Pancreas (tissue), 10 donors: ENCODE measurements at regions not wholly inside any gene's neighbourhood (a gene's known extent, or its start where the extent isn't known, plus 50 kb on each side); places are given as distances from the start of the nearest gene placed in this dataset.
"Not testable (repeated sequence)": the region's sequence is repeated elsewhere in the genome, so short reads cannot be mapped to it uniquely, and the experiment has no call there.

Experiments
- ATAC-seq, 4 donors: fragments of 200-7000 bp; cut with Tn5 transposase; one replicate each; pipeline versions ENCODE4 v1.8.0 to v1.9.1; 2020; ENCODE audit warnings: mild to moderate bottlenecking in 4 of 4, moderate library complexity in 4 of 4
- DNase-seq, 6 donors: peaks; one replicate each; pipeline ENCODE4 v3.0.0-alpha.2; 2020
- FAIRE-seq: peaks from 2 replicates; lab custom pipeline; 2012; peaks lifted over from hg19 to GRCh38; lab: Jason Lieb, UNC
- H3K27ac ChIP-seq, 4 donors: fragments of 200-600 bp; sonication (generic); 1 replicate in 3 of 4; 2 replicates in 1 of 4; pipeline versions ENCODE4 v1.5.0 to v1.8.0; 2020
- H3K27me3 ChIP-seq, 4 donors: fragments of 200-600 bp; one replicate each; pipeline ENCODE4 v1.8.0; 2021
- H3K36me3 ChIP-seq, 3 donors: fragments of 200-600 bp; sonication (generic) in 1 of 3; one replicate each; pipeline versions ENCODE4 v1.5.0 to v1.8.0; 2020 to 2021
- H3K4me1 ChIP-seq, 3 donors: fragments of 200-600 bp; one replicate each; pipeline ENCODE4 v1.8.0; 2021
- H3K4me3 ChIP-seq, 4 donors: fragments of 200-600 bp; sonication (generic) in 2 of 4; one replicate each; pipeline versions ENCODE4 v1.5.0 to v1.8.0; 2020 to 2021
- H3K9me3 ChIP-seq, 4 donors: fragments of 200-600 bp; one replicate each; pipeline ENCODE4 v1.8.0; 2021
- WGBS, 2 donors: extraction: QIAGEN DNeasy Blood & Tissue Kit; methylation state at CpG; one replicate each; pipeline ENCODE4 v1.1.7; 2013; 5-methylcytosine and 5-hydroxymethylcytosine counted together
- intact Hi-C, 3 donors: fragments of 100-400 bp; cut with DNase I; formaldehyde crosslinking; loops; one replicate each; pipeline versions ENCODE4 v1.11.1 to v1.14.2; 2022
- TF ChIP-seq, protein P1 (sequence below), 4 donors: fragments of 200-600 bp; sonication (generic) in 3 of 4; IDR thresholded peaks; one replicate each; pipeline versions ENCODE4 v1.5.0 to v1.8.0; 2021; ENCODE audit warnings: antibody characterized with exemption in 4 of 4
- donor health status: healthy with polysubstance abuse.
- donor health status: DM: no; HTN: no; CAD: no; lungs with moderate emphysema.
- donor health status: DM: no; HTN: no; CAD: no.
- donor health status: control.
- donor health status: control.
- donor health status: Bipolar disorder and iron deficiency.
- donor health status: DM: yes; HTN: yes; CAD: no.
- donor health status: DM: no; HTN: no; CAD: no.
- donor health status: DM: no; HTN: no; CAD: no.
- donor health status: DM: yes; HTN: yes; CAD: no.

DNA sequence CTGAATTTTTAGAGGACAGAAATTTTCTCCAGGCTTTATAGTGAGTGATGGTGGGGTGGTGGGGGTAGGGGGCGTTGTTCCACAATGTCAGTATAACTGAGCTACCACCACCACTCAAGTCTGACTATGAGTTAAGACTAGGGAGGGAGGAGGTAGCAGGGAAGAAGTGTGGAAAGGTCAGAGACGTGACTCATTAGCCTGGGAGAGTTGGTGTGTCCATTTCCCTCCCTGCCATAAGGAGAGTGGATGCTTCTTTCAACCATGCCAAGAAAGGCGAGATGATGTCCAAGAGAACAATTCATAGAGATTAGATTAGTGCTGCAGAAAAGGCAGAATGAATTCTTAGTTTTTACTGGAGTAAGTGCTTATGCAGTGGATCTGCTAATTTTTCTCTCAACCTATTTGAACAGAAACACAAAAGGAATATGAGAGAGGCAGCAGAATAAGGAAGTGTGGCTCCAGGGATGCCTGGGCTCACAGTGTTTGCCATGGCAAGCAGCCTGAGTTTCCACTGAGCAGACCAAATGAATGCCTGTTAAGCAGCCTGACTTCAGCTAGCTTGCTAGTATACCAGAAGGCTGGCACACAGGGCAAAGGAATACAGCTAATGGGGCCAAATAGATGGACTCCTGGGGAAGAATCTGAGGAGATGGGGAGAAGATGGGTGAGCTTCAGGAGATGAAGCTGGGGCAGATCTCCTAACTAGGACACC is 708.9 kb downstream of the NTRK3 start:
- Histone ChIP-seq H3K4me3 (no peak overlapping the region), H3K27ac (no peak overlapping the region), H3K4me1 (no peaks in the 10 kb centered on the region), H3K36me3 (no peaks in the 10 kb centered on the region), H3K27me3 (no peaks in the 10 kb centered on the region), H3K9me3 (no peaks in the 10 kb centered on the region)
- no peak for FAIRE-seq
- TF ChIP-seq, protein P1, sequence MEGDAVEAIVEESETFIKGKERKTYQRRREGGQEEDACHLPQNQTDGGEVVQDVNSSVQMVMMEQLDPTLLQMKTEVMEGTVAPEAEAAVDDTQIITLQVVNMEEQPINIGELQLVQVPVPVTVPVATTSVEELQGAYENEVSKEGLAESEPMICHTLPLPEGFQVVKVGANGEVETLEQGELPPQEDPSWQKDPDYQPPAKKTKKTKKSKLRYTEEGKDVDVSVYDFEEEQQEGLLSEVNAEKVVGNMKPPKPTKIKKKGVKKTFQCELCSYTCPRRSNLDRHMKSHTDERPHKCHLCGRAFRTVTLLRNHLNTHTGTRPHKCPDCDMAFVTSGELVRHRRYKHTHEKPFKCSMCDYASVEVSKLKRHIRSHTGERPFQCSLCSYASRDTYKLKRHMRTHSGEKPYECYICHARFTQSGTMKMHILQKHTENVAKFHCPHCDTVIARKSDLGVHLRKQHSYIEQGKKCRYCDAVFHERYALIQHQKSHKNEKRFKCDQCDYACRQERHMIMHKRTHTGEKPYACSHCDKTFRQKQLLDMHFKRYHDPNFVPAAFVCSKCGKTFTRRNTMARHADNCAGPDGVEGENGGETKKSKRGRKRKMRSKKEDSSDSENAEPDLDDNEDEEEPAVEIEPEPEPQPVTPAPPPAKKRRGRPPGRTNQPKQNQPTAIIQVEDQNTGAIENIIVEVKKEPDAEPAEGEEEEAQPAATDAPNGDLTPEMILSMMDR (IDR thresholded peaks at IDR 0.05), result no peak
- no peak for DNase-seq
- intact Hi-C loops, result no loop called here
- peak in 1 of 4 donors; percentile 35 for ATAC-seq
- 39 to 41% methylated on average over 3 of the region's 3 CpGs for WGBS, 2 donors

- Histone ChIP-seq H3K9me3 (no peaks in the 10 kb centered on the region), H3K27me3 (no peaks in the 10 kb centered on the region), H3K27ac (no peak overlapping the region), H3K36me3 (no peaks in the 10 kb centered on the region), H3K4me3 (no peak overlapping the region), H3K4me1 (no peaks in the 10 kb centered on the region)
- 7 to 38% methylated on average over 3 of the region's 3 CpGs for WGBS, 2 donors
- no peak for FAIRE-seq
- no peak for ATAC-seq
- intact Hi-C loops, result no loop called here
- TF ChIP-seq, protein P1 (IDR thresholded peaks at IDR 0.05), result no peak
- no peak for DNase-seq
Observed at GRCh38 chr15:87538327-87538834, 718.2 kb downstream of the NTRK3 start.

DNA sequence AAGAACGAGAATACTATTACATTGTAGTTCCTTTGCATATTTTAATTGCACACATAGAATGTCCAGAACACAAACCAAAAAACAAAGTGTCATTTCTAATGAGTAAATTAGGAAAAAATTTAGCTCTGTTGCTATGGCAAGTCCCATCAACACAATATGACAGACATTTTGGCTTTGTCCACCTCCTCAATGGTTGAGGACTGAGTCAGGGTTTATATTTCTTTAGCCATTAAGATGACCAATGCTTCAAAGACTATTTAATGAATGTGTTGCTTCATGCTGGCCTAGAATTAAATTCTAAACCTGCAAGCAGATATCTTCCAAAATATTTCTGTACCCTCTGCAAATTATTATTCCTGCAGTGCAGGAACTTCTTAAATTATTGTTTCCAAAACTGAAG is 719.2 kb downstream of the NTRK3 start:
- H3K36me3 ChIP-seq, result no peaks in the 10 kb centered on the region
- H3K4me1 ChIP-seq, result no peaks in the 10 kb centered on the region
- H3K27me3 ChIP-seq, result no peaks in the 10 kb centered on the region
- intact Hi-C loops, result no loop called here
- TF ChIP-seq, protein P1 (IDR thresholded peaks at IDR 0.05), result no peak
- FAIRE-seq, result no peak
- no peak overlapping the region for H3K27ac ChIP-seq
- no peaks in the 10 kb centered on the region for H3K9me3 ChIP-seq
- H3K4me3 ChIP-seq, result no peak overlapping the region
- DNase-seq, result no peak
- ATAC-seq, result no peak
- WGBS, 2 donors, result 35 to 40% methylated on average over 1 of the region's 1 CpG

DNA sequence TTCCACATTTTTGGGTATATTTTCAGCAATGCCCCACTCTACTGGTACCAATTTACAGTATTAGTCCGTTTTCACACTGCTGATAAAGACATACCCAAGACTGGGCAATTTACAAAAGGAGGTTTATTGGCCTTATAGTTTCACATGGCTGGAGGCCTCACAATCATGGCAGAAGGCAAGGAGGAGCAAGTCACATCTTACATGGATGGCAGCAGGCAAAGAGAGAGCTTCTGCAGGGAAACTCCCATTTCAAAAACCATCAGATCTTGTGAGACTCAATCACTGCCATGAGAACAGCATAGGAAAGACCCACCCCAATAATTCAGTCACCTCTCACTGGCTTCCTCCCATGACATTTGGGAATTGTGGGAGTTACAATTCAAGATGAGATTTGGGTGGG is 722.9 kb downstream of the NTRK3 start:
- H3K4me1 ChIP-seq, H3K9me3 ChIP-seq, ATAC-seq, FAIRE-seq, H3K27me3 ChIP-seq, intact Hi-C loops, H3K27ac ChIP-seq, DNase-seq, H3K36me3 ChIP-seq, H3K4me3 ChIP-seq: not testable (repeated sequence)
- WGBS, 2 donors, result 18 to 33% methylated on average over 1 of the region's 1 CpG

DNA sequence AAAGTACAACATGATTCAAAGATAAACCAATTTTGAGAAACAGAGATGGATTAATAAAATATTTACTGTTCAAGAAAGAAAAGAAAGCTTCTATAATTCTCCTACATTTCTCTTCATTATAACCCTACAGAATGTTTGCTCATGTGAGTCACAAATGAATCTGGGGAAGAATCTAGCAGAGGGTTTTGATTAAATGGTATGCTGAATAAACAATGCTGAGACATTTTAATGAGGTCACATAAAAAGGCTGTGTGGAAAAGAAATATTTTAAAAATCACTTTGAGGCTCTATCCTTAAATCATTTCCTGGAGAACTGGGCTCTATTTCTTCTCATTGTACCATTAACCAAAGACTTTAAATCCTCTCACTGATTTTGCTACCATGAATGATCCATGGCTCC is 727.7 kb downstream of the NTRK3 start:
- Histone ChIP-seq H3K36me3 (no peaks in the 10 kb centered on the region), H3K4me3 (no peak overlapping the region), H3K9me3 (no peaks in the 10 kb centered on the region), H3K27ac (no peak overlapping the region), H3K27me3 (no peaks in the 10 kb centered on the region), H3K4me1 (no peaks in the 10 kb centered on the region)
- ATAC-seq (no peak), FAIRE-seq (no peak), DNase-seq (no peak)
- intact Hi-C loops, result no loop called here
- TF ChIP-seq, protein P1 (IDR thresholded peaks at IDR 0.05), result no peak
